Right lobe of liver (tissue), 4 donors: ENCODE measurements at regions not wholly inside any gene's neighbourhood (a gene's known extent, or its start where the extent isn't known, plus 50 kb on each side); places are given as distances from the start of the nearest gene placed in this dataset.

ENCODE experiments used
- POLR2A ChIP-seq: fragments of 450-650 bp; IDR thresholded peaks from one replicate; pipeline ENCODE4 v1.6.1; 2017; ENCODE audit warnings: antibody characterized with exemption, mild to moderate bottlenecking
- TF ChIP-seq, protein P1 (sequence below), 4 donors: fragments of 200-600 bp in 3 of 4; fragments of 450-650 bp in 1 of 4; IDR thresholded peaks; one replicate each; pipeline versions ENCODE4 v1.5.1 to v1.8.0; 2016 to 2022; ENCODE audit warnings: antibody characterized with exemption in 4 of 4, mild to moderate bottlenecking in 2 of 4
- donor health status: DM: no; HTN: no; CAD: no.
- donor health status: DM: no; HTN: no; CAD: no.
- donor health status: DM: no; HTN: yes; CAD: no.

- no peak for TF ChIP-seq POLR2A
- TF ChIP-seq, protein P1, sequence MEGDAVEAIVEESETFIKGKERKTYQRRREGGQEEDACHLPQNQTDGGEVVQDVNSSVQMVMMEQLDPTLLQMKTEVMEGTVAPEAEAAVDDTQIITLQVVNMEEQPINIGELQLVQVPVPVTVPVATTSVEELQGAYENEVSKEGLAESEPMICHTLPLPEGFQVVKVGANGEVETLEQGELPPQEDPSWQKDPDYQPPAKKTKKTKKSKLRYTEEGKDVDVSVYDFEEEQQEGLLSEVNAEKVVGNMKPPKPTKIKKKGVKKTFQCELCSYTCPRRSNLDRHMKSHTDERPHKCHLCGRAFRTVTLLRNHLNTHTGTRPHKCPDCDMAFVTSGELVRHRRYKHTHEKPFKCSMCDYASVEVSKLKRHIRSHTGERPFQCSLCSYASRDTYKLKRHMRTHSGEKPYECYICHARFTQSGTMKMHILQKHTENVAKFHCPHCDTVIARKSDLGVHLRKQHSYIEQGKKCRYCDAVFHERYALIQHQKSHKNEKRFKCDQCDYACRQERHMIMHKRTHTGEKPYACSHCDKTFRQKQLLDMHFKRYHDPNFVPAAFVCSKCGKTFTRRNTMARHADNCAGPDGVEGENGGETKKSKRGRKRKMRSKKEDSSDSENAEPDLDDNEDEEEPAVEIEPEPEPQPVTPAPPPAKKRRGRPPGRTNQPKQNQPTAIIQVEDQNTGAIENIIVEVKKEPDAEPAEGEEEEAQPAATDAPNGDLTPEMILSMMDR (IDR thresholded peaks at IDR 0.05): no peak
Observed at GRCh38 chr2:193965263-193965662, 1691.8 kb upstream of the SLC39A10 start.
